ENCODE measurements at regions not wholly inside any gene's neighbourhood (a gene's known extent, or its start where the extent isn't known, plus 50 kb on each side); places are given as distances from the start of the nearest gene placed in this dataset.

- ATAC-seq (ENCODE audit: insufficient read depth, low read depth) (no peak), DNase-seq (no peak)
- Histone ChIP-seq H4K20me1 (ENCODE audit: insufficient read depth, low read length) (no peaks in the 10 kb centered on the region), H3K9ac (ENCODE audit: low read depth, low read length) (no peak overlapping the region), H3K4me3 (ENCODE audit: low read depth in 1 of 2, low read length in 2 of 2) (no peak overlapping the region), H3K27me3 (ENCODE audit: insufficient read depth, low read length, poor library complexity) (no peaks in the 10 kb centered on the region), H3K4me1 (ENCODE audit: insufficient read depth, low read length) (no peaks in the 10 kb centered on the region), H3K36me3 (ENCODE audit: insufficient read depth, low read length) (no peaks in the 10 kb centered on the region), H3K4me2 (ENCODE audit: insufficient read depth, low read length) (no peak overlapping the region), H3K27ac (ENCODE audit: low read length) (no peak overlapping the region), H3K9me3 (ENCODE audit: insufficient read depth, low read length, severe bottlenecking) (no peaks in the 10 kb centered on the region), H3K79me2 (ENCODE audit: insufficient read depth, low read length) (no peaks in the 10 kb centered on the region), H2AFZ (ENCODE audit: low read depth, low read length) (no peak overlapping the region)
- TF ChIP-seq EZH2 (IDR thresholded peaks at IDR 0.05; ENCODE audit: borderline replicate concordance, low read depth, low read length, severe bottlenecking) (no peak), CTCF (IDR thresholded peaks at IDR 0.05; ENCODE audit: borderline replicate concordance, extremely low read depth, low read length, poor library complexity, severe bottlenecking) (no peak)
Measured at GRCh38 chr7:42407021-42407710, 170.2 kb upstream of the GLI3 start.

- H3K4me1 ChIP-seq (ENCODE audit: insufficient read depth, low read length), result no peaks in the 10 kb centered on the region
- no peak overlapping the region for H3K4me2 ChIP-seq (ENCODE audit: insufficient read depth, low read length)
- no peaks in the 10 kb centered on the region for H3K9me3 ChIP-seq (ENCODE audit: insufficient read depth, low read length, severe bottlenecking)
- no peaks in the 10 kb centered on the region for H3K36me3 ChIP-seq (ENCODE audit: insufficient read depth, low read length)
- no peaks in the 10 kb centered on the region for H3K79me2 ChIP-seq (ENCODE audit: insufficient read depth, low read length)
- no peak for DNase-seq
- TF ChIP-seq CTCF (IDR thresholded peaks at IDR 0.05; ENCODE audit: borderline replicate concordance, extremely low read depth, low read length, poor library complexity, severe bottlenecking) (no peak), EZH2 (IDR thresholded peaks at IDR 0.05; ENCODE audit: borderline replicate concordance, low read depth, low read length, severe bottlenecking) (no peak)
- no peak overlapping the region for H3K4me3 ChIP-seq (ENCODE audit: low read depth in 1 of 2, low read length in 2 of 2)
- no peak for ATAC-seq (ENCODE audit: insufficient read depth, low read depth)
- H3K27ac ChIP-seq (ENCODE audit: low read length), result no peak overlapping the region
- H3K27me3 ChIP-seq (ENCODE audit: insufficient read depth, low read length, poor library complexity), result no peaks in the 10 kb centered on the region
- H4K20me1 ChIP-seq (ENCODE audit: insufficient read depth, low read length), result no peaks in the 10 kb centered on the region
- no peak overlapping the region for H2AFZ ChIP-seq (ENCODE audit: low read depth, low read length)
- no peak overlapping the region for H3K9ac ChIP-seq (ENCODE audit: low read depth, low read length)
Measured at GRCh38 chr7:42406358-42406757, 169.3 kb upstream of the GLI3 start.

GRCh38 chr7:42405782-42406181 lies 168.8 kb upstream of the GLI3 start:
- no peaks in the 10 kb centered on the region for H3K4me1 ChIP-seq (ENCODE audit: insufficient read depth, low read length)
- no peak overlapping the region for H3K9ac ChIP-seq (ENCODE audit: low read depth, low read length)
- ATAC-seq (ENCODE audit: insufficient read depth, low read depth) (no peak), DNase-seq (no peak)
- H3K79me2 ChIP-seq (ENCODE audit: insufficient read depth, low read length), result no peaks in the 10 kb centered on the region
- no peak overlapping the region for H3K27ac ChIP-seq (ENCODE audit: low read length)
- no peaks in the 10 kb centered on the region for H3K36me3 ChIP-seq (ENCODE audit: insufficient read depth, low read length)
- H4K20me1 ChIP-seq (ENCODE audit: insufficient read depth, low read length), result no peaks in the 10 kb centered on the region
- no peak overlapping the region for H2AFZ ChIP-seq (ENCODE audit: low read depth, low read length)
- no peak for TF ChIP-seq CTCF (IDR thresholded peaks at IDR 0.05; ENCODE audit: borderline replicate concordance, extremely low read depth, low read length, poor library complexity, severe bottlenecking)
- no peak for TF ChIP-seq EZH2 (IDR thresholded peaks at IDR 0.05; ENCODE audit: borderline replicate concordance, low read depth, low read length, severe bottlenecking)
- no peak overlapping the region for H3K4me3 ChIP-seq (ENCODE audit: low read depth in 1 of 2, low read length in 2 of 2)
- H3K9me3 ChIP-seq (ENCODE audit: insufficient read depth, low read length, severe bottlenecking), result no peaks in the 10 kb centered on the region
- H3K4me2 ChIP-seq (ENCODE audit: insufficient read depth, low read length), result no peak overlapping the region
- H3K27me3 ChIP-seq (ENCODE audit: insufficient read depth, low read length, poor library complexity), result no peaks in the 10 kb centered on the region

Measured in DND-41 (cell line).